ENCODE measurements at regions not wholly inside any gene's neighbourhood (a gene's known extent, or its start where the extent isn't known, plus 50 kb on each side); places are given as distances from the start of the nearest gene placed in this dataset.
A peak's percentile ranks its signal among the peaks of the same experiment; 100 is the strongest.

- WGBS, 2 donors: 76 to 83% methylated on average over 3 of the region's 3 CpGs
- no peak overlapping the region for H3K4me3 ChIP-seq (ENCODE audit: low read depth, poor library complexity, severe bottlenecking)
- no peak for DNase-seq (ENCODE audit: low spot score in 2 of 2)
- TF ChIP-seq, protein P1, sequence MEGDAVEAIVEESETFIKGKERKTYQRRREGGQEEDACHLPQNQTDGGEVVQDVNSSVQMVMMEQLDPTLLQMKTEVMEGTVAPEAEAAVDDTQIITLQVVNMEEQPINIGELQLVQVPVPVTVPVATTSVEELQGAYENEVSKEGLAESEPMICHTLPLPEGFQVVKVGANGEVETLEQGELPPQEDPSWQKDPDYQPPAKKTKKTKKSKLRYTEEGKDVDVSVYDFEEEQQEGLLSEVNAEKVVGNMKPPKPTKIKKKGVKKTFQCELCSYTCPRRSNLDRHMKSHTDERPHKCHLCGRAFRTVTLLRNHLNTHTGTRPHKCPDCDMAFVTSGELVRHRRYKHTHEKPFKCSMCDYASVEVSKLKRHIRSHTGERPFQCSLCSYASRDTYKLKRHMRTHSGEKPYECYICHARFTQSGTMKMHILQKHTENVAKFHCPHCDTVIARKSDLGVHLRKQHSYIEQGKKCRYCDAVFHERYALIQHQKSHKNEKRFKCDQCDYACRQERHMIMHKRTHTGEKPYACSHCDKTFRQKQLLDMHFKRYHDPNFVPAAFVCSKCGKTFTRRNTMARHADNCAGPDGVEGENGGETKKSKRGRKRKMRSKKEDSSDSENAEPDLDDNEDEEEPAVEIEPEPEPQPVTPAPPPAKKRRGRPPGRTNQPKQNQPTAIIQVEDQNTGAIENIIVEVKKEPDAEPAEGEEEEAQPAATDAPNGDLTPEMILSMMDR (IDR thresholded peaks at IDR 0.05): no peak
- TF ChIP-seq POLR2A (IDR thresholded peaks at IDR 0.05): no peak
- intact Hi-C loops (cut with DNase I; ENCODE audit: low total_unique reads): no loop called here
Measured at GRCh38 chr3:46087871-46088270, 60.6 kb upstream of the XCR1 start.

DNA sequence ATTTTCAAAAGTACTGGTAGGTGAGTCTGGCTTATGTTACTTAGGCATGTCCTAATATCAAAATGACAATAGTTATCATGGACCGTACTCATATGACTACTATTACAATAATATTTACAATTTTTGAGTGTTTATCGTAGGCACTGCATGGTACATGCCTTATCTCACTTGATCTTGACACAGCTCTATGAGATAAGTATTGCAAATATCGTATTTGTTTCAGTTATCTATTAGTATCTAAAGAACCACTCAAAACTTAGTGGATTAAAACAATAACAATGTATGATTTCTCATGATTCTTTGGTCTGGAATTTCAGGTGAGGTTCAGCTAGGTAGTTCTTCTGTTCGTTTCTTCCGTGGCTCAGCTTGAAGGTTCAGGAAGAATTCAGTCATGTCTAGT lies 59.7 kb upstream of the XCR1 start:
- intact Hi-C loops (cut with DNase I; ENCODE audit: low total_unique reads): no loop called here
- no peak overlapping the region for H3K4me3 ChIP-seq (ENCODE audit: low read depth, poor library complexity, severe bottlenecking)
- TF ChIP-seq, protein P1 (IDR thresholded peaks at IDR 0.05): no peak
- no peak for TF ChIP-seq POLR2A (IDR thresholded peaks at IDR 0.05)
- 86 to 92% methylated on average over 5 of the region's 5 CpGs for whole genome bisulfite sequencing, 2 donors
- DNase-seq (ENCODE audit: low spot score in 2 of 2): no peak

DNA sequence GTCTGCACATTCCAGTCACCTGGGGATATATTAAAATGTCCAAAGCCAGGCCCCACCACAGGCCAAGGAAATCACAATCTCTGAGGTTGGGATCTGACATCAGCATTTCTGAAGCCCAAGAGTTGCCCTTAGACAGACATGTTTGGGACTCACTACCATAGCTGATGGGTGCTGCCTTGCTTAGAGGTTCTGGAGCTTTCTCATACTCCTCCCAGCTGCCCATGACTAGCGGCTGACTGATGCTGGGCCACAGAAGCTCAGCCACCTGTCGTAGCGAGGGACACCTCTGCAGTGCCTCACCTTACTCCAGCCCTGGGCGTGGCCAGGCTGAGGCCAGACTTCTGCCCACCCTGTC lies 58.8 kb upstream of the XCR1 start:
- TF ChIP-seq, protein P1 (IDR thresholded peaks at IDR 0.05): no peak
- TF ChIP-seq POLR2A (IDR thresholded peaks at IDR 0.05): no peak
- no peak overlapping the region for H3K4me3 ChIP-seq (ENCODE audit: low read depth, poor library complexity, severe bottlenecking)
- no peak for DNase-seq (ENCODE audit: low spot score in 2 of 2)
- WGBS, 2 donors: 79 to 92% methylated on average over 4 of the region's 4 CpGs
- intact Hi-C loops (cut with DNase I; ENCODE audit: low total_unique reads): no loop called here

GRCh38 chr3:46085421-46086082 lies 58.3 kb upstream of the XCR1 start:
- WGBS, 2 donors: 53 to 61% methylated on average over 3 of the region's 3 CpGs
- intact Hi-C loops (cut with DNase I; ENCODE audit: low total_unique reads): no loop called here
- H3K4me3 ChIP-seq (ENCODE audit: low read depth, poor library complexity, severe bottlenecking): no peak overlapping the region
- DNase-seq (ENCODE audit: low spot score in 2 of 2): no peak
- TF ChIP-seq, protein P1 (IDR thresholded peaks at IDR 0.05): no peak
- TF ChIP-seq POLR2A (IDR thresholded peaks at IDR 0.05): no peak

GRCh38 chr3:46083956-46084355 lies 56.7 kb upstream of the XCR1 start:
- intact Hi-C loops (cut with DNase I; ENCODE audit: low total_unique reads): no loop called here
- no peak for DNase-seq (ENCODE audit: low spot score in 2 of 2)
- TF ChIP-seq, protein P1 (IDR thresholded peaks at IDR 0.05): no peak
- TF ChIP-seq POLR2A (IDR thresholded peaks at IDR 0.05): no peak
- WGBS, 2 donors: 90 to 100% methylated on average over 1 of the region's 1 CpG
- H3K4me3 ChIP-seq (ENCODE audit: low read depth, poor library complexity, severe bottlenecking): no peak overlapping the region

GRCh38 chr3:46082849-46083248 lies 55.6 kb upstream of the XCR1 start:
- intact Hi-C loops (cut with DNase I; ENCODE audit: low total_unique reads): no loop called here
- H3K4me3 ChIP-seq (ENCODE audit: low read depth, poor library complexity, severe bottlenecking): no peak overlapping the region
- whole genome bisulfite sequencing, 2 donors: 48 to 80% methylated on average over 1 of the region's 1 CpG
- DNase-seq (ENCODE audit: low spot score in 2 of 2): peak in 1 of 2 donors; percentile 42
- no peak for TF ChIP-seq POLR2A (IDR thresholded peaks at IDR 0.05)
- TF ChIP-seq, protein P1 (IDR thresholded peaks at IDR 0.05): no peak
